ENCODE measurements at regions not wholly inside any gene's neighbourhood (a gene's known extent, or its start where the extent isn't known, plus 50 kb on each side); places are given as distances from the start of the nearest gene placed in this dataset.

- H3K4me3 ChIP-seq (ENCODE audit: low read depth, low read length): no peak overlapping the region
- DNase-seq (ENCODE audit: low read depth): no peak
- no peak for TF ChIP-seq CTCF (IDR thresholded peaks at IDR 0.05; ENCODE audit: low read depth, low read length, missing control alignments)
- in situ Hi-C loops (cut with HindIII; ENCODE audit: low sequenced_read_pairs): no loop called here
Observed at GRCh38 chr4:62791386-62791785, 1591.3 kb downstream of the ADGRL3 start.

GRCh38 chr4:62771983-62772557, 1571.9 kb downstream of the ADGRL3 start:
- in situ Hi-C loops (cut with HindIII; ENCODE audit: low sequenced_read_pairs): no loop called here
- no peak overlapping the region for H3K4me3 ChIP-seq (ENCODE audit: low read depth, low read length)
- TF ChIP-seq CTCF (IDR thresholded peaks at IDR 0.05; ENCODE audit: low read depth, low read length, missing control alignments): no peak
- no peak for DNase-seq (ENCODE audit: low read depth)

- no peak for DNase-seq (ENCODE audit: low read depth)
- no peak for TF ChIP-seq CTCF (IDR thresholded peaks at IDR 0.05; ENCODE audit: low read depth, low read length, missing control alignments)
- H3K4me3 ChIP-seq (ENCODE audit: low read depth, low read length): no peak overlapping the region
- in situ Hi-C loops (cut with HindIII; ENCODE audit: low sequenced_read_pairs): no loop called here
Observed at GRCh38 chr4:62740296-62740695, 1540.2 kb downstream of the ADGRL3 start.

GRCh38 chr4:62717154-62717553, 1517.0 kb downstream of the ADGRL3 start:
- no peak overlapping the region for H3K4me3 ChIP-seq (ENCODE audit: low read depth, low read length)
- no peak for DNase-seq (ENCODE audit: low read depth)
- in situ Hi-C loops (cut with HindIII; ENCODE audit: low sequenced_read_pairs): no loop called here
- TF ChIP-seq CTCF (IDR thresholded peaks at IDR 0.05; ENCODE audit: low read depth, low read length, missing control alignments): no peak

- in situ Hi-C loops (cut with HindIII; ENCODE audit: low sequenced_read_pairs): no loop called here
- no peak overlapping the region for H3K4me3 ChIP-seq (ENCODE audit: low read depth, low read length)
- TF ChIP-seq CTCF (IDR thresholded peaks at IDR 0.05; ENCODE audit: low read depth, low read length, missing control alignments): no peak
- no peak for DNase-seq (ENCODE audit: low read depth)
Observed at GRCh38 chr4:62711575-62711974, 1511.4 kb downstream of the ADGRL3 start.

GRCh38 chr4:62709618-62710252, 1509.6 kb downstream of the ADGRL3 start:
- DNase-seq (ENCODE audit: low read depth): peak; percentile 15
- peak; percentile 54 for TF ChIP-seq CTCF (IDR thresholded peaks at IDR 0.05; ENCODE audit: low read depth, low read length, missing control alignments)
- no peak overlapping the region for H3K4me3 ChIP-seq (ENCODE audit: low read depth, low read length)
- in situ Hi-C loops (cut with HindIII; ENCODE audit: low sequenced_read_pairs): no loop called here
